GM12878 (cell line): ENCODE measurements at regions not wholly inside any gene's neighbourhood (a gene's known extent, or its start where the extent isn't known, plus 50 kb on each side); places are given as distances from the start of the nearest gene placed in this dataset.

Experiments
- ATAC-seq: fragments of 200-7000 bp; cut with Tn5 transposase; 3 replicates; pipeline ENCODE4 v1.9.1; 2020; ENCODE audit warnings: mild to moderate bottlenecking, moderate library complexity
- BruUV-seq: library from RNA; stranded (reverse); fragments of 400-500 nt; replicated peaks from 2 replicates; lab custom pipeline; 2021; lab: Mats Ljungman, UMichigan
- CTCF ChIA-PET: fragments of 300-600 bp; sonication (Branson Sonifier 250); formaldehyde crosslinking; extraction: SDS; loops from one replicate; lab custom pipeline; 2021; ENCODE audit warnings: inconsistent platforms; lab: Yijun Ruan, JAX
- POLR2A ChIA-PET: fragments of 350-600 bp; formaldehyde crosslinking; extraction: SDS; loops from one replicate; lab custom pipeline; 2021; ENCODE audit warnings: inconsistent platforms; lab: Charles Lee
- RAD21 ChIA-PET: fragments of 300-600 bp; sonication (Branson Sonifier 250); formaldehyde crosslinking; loops from one replicate; lab custom pipeline; 2023; ENCODE audit warnings: antibody characterized with exemption; ENCODE audit not compliant: unreplicated experiment; lab: Charles Lee
- SMC1A ChIA-PET: fragments of 300-600 bp; sonication (Branson Sonifier 250); formaldehyde crosslinking; loops from one replicate; lab custom pipeline; 2023; ENCODE audit not compliant: unreplicated experiment, uncharacterized antibody; lab: Charles Lee
- DNase-seq: peaks from one replicate; pipeline ENCODE4 v3.0.0-alpha.2; 2011; ENCODE audit warnings: low read depth, low spot score
- FAIRE-seq: peaks from 3 replicates; lab custom pipeline; 2011; peaks lifted over from hg19 to GRCh38; lab: Jason Lieb, UNC
- H2AFZ ChIP-seq: 2 replicates; pipeline ENCODE4 v1.6.0; 2011; ENCODE audit warnings: low read depth, low read length, control low read depth; ENCODE audit not compliant: control insufficient read depth
- H3K27ac ChIP-seq: 2 replicates; pipeline ENCODE4 v1.5.1; 2011; ENCODE audit warnings: control low read depth; ENCODE audit not compliant: control insufficient read depth, insufficient read depth
- H3K27me3 ChIP-seq, 2 experiments: replicated peaks in 1 of 2; 2 replicates each; pipeline versions ENCODE4 v1.6.0 to v1.6.1; 2011; ENCODE audit warnings: low read length in 1 of 2; ENCODE audit not compliant: control insufficient read depth in 2 of 2, insufficient read depth in 2 of 2
- H3K36me3 ChIP-seq, 2 experiments: 2 replicates each; pipeline ENCODE4 v1.5.1; 2011; ENCODE audit warnings: low read length in 1 of 2; ENCODE audit not compliant: control insufficient read depth in 2 of 2, insufficient read depth in 2 of 2
- H3K4me1 ChIP-seq: 2 replicates; pipeline ENCODE4 v1.6.1; 2011; ENCODE audit warnings: mild to moderate bottlenecking, low read length, moderate library complexity, mixed read lengths; ENCODE audit not compliant: control insufficient read depth, insufficient read depth
- H3K4me2 ChIP-seq: 2 replicates; pipeline ENCODE4 v1.6.0; 2011; ENCODE audit warnings: control low read depth; ENCODE audit not compliant: control insufficient read depth, insufficient read depth
- H3K4me3 ChIP-seq: fragments of 200-600 bp; sonication (generic); 2 replicates; pipeline ENCODE4 v1.5.1; 2016
- H3K79me2 ChIP-seq: 2 replicates; pipeline ENCODE4 v1.6.0; 2011; ENCODE audit warnings: low read length; ENCODE audit not compliant: control insufficient read depth, insufficient read depth
- H3K9ac ChIP-seq: 2 replicates; pipeline ENCODE4 v1.8.0; 2011; ENCODE audit warnings: low read length, control low read depth, mixed read lengths; ENCODE audit not compliant: control insufficient read depth, insufficient read depth
- H3K9me3 ChIP-seq: replicated peaks from 3 replicates; pipeline ENCODE4 v1.5.1; 2011; ENCODE audit warnings: mild to moderate bottlenecking, low read length; ENCODE audit not compliant: control insufficient read depth, insufficient read depth
- H4K20me1 ChIP-seq: 2 replicates; pipeline ENCODE4 v1.6.0; 2011; ENCODE audit not compliant: control insufficient read depth, insufficient read depth
- NBN ChIP-seq: fragments of 450-650 bp; IDR thresholded peaks from 2 replicates; pipeline ENCODE4 v1.6.1; 2016
- SPI1 ChIP-seq: IDR thresholded peaks from 2 replicates; pipeline ENCODE4 v1.6.1; 2011; ENCODE audit warnings: low read depth, mild to moderate bottlenecking, low read length, moderate library complexity, borderline replicate concordance; ENCODE audit not compliant: insufficient read depth
- SUZ12 ChIP-seq: fragments of 200-600 bp; sonication (generic); IDR thresholded peaks from one replicate; pipeline ENCODE4 v1.6.1; 2018; ENCODE audit warnings: antibody characterized with exemption, mild to moderate bottlenecking; ENCODE audit not compliant: unreplicated experiment
- WRNIP1 ChIP-seq: IDR thresholded peaks from 2 replicates; pipeline ENCODE4 v1.6.1; 2011; ENCODE audit warnings: low read depth, low read length, improper control_type of control experiment, borderline replicate concordance
- WGBS: methylation state at CpG from one replicate; pipeline ENCODE4 v1.1.6; 2016; ENCODE audit warnings: low lambda C conversion rate; ENCODE audit not compliant: insufficient replicate concordance, insufficient coverage; ENCODE audit errors: missing lambda C conversion rate; 5-methylcytosine and 5-hydroxymethylcytosine counted together
- in situ Hi-C: fragments of 300-500 bp; cut with MboI; formaldehyde crosslinking; loops from 9 replicates; pipeline ENCODE4 v1.14.3; 2018; ENCODE audit warnings: mixed read lengths
- intact Hi-C: fragments of 100-400 bp; cut with micrococcal nuclease; formaldehyde crosslinking; loops from one replicate; pipeline ENCODE4 v1.14.2; 2022; ENCODE audit not compliant: unreplicated experiment
- TF ChIP-seq, protein P1 (sequence below): IDR thresholded peaks from 2 replicates; pipeline ENCODE4 v1.6.1; 2012; ENCODE audit warnings: improper control_type of control experiment, low read depth, low read length; ENCODE audit not compliant: insufficient replicate concordance
- TF ChIP-seq, protein P2 (sequence below): fragments of 450-650 bp; IDR thresholded peaks from 2 replicates; pipeline ENCODE4 v1.6.1; 2016; ENCODE audit warnings: mild to moderate bottlenecking
- TF ChIP-seq, protein P3 (sequence below): IDR thresholded peaks from 2 replicates; pipeline ENCODE4 v1.6.1; 2012; ENCODE audit warnings: low read depth, low read length, improper control_type of control experiment
- TF ChIP-seq, protein P4 (sequence below): IDR thresholded peaks from 2 replicates; pipeline ENCODE4 v1.6.1; 2011; ENCODE audit warnings: mild to moderate bottlenecking, low read depth, low read length, moderate library complexity; ENCODE audit not compliant: insufficient replicate concordance

DNA sequence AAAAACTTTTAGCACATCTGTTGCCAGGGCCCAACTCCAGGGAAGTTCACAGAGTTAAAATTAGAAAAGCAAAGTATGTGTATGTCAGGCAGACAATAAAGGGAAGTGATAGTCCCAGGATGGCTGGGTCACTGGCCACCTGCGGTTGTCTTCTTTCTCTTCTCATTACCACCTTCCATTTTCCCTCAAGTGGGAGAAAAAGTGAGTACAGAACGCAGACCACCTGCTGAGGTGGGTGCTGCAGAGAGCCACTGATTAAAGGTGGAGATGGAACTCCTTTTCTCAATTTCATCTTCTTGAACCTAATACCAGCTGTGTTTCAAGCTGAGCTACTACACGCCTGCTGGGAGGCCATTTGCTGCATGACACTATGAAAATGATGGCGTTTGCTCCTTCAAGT lies 88.8 kb upstream of the PDE4B start:
- POLR2A ChIA-PET, result no interaction called here
- DNase-seq (no peak), ATAC-seq (no peak), FAIRE-seq (no peak)
- TF ChIP-seq, protein P1, sequence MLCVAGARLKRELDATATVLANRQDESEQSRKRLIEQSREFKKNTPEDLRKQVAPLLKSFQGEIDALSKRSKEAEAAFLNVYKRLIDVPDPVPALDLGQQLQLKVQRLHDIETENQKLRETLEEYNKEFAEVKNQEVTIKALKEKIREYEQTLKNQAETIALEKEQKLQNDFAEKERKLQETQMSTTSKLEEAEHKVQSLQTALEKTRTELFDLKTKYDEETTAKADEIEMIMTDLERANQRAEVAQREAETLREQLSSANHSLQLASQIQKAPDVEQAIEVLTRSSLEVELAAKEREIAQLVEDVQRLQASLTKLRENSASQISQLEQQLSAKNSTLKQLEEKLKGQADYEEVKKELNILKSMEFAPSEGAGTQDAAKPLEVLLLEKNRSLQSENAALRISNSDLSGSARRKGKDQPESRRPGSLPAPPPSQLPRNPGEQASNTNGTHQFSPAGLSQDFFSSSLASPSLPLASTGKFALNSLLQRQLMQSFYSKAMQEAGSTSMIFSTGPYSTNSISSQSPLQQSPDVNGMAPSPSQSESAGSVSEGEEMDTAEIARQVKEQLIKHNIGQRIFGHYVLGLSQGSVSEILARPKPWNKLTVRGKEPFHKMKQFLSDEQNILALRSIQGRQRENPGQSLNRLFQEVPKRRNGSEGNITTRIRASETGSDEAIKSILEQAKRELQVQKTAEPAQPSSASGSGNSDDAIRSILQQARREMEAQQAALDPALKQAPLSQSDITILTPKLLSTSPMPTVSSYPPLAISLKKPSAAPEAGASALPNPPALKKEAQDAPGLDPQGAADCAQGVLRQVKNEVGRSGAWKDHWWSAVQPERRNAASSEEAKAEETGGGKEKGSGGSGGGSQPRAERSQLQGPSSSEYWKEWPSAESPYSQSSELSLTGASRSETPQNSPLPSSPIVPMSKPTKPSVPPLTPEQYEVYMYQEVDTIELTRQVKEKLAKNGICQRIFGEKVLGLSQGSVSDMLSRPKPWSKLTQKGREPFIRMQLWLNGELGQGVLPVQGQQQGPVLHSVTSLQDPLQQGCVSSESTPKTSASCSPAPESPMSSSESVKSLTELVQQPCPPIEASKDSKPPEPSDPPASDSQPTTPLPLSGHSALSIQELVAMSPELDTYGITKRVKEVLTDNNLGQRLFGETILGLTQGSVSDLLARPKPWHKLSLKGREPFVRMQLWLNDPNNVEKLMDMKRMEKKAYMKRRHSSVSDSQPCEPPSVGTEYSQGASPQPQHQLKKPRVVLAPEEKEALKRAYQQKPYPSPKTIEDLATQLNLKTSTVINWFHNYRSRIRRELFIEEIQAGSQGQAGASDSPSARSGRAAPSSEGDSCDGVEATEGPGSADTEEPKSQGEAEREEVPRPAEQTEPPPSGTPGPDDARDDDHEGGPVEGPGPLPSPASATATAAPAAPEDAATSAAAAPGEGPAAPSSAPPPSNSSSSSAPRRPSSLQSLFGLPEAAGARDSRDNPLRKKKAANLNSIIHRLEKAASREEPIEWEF, result no peak
- TF ChIP-seq SPI1 (peak; percentile 44; the same call in 1 of the 2 replicates), SUZ12 (no peak), WRNIP1 (no peak), NBN (no peak)
- TF ChIP-seq, protein P2, sequence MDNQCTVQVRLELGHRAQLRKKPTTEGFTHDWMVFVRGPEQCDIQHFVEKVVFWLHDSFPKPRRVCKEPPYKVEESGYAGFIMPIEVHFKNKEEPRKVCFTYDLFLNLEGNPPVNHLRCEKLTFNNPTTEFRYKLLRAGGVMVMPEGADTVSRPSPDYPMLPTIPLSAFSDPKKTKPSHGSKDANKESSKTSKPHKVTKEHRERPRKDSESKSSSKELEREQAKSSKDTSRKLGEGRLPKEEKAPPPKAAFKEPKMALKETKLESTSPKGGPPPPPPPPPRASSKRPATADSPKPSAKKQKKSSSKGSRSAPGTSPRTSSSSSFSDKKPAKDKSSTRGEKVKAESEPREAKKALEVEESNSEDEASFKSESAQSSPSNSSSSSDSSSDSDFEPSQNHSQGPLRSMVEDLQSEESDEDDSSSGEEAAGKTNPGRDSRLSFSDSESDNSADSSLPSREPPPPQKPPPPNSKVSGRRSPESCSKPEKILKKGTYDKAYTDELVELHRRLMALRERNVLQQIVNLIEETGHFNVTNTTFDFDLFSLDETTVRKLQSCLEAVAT, result no peak
- TF ChIP-seq, protein P3, sequence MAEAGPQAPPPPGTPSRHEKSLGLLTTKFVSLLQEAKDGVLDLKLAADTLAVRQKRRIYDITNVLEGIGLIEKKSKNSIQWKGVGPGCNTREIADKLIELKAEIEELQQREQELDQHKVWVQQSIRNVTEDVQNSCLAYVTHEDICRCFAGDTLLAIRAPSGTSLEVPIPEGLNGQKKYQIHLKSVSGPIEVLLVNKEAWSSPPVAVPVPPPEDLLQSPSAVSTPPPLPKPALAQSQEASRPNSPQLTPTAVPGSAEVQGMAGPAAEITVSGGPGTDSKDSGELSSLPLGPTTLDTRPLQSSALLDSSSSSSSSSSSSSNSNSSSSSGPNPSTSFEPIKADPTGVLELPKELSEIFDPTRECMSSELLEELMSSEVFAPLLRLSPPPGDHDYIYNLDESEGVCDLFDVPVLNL, result no peak
- TF ChIP-seq, protein P4, sequence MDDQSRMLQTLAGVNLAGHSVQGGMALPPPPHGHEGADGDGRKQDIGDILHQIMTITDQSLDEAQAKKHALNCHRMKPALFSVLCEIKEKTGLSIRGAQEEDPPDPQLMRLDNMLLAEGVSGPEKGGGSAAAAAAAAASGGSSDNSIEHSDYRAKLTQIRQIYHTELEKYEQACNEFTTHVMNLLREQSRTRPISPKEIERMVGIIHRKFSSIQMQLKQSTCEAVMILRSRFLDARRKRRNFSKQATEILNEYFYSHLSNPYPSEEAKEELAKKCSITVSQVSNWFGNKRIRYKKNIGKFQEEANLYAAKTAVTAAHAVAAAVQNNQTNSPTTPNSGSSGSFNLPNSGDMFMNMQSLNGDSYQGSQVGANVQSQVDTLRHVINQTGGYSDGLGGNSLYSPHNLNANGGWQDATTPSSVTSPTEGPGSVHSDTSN, result no peak
- CTCF ChIA-PET, result interaction anchor here (1.3 to 2.4 kb wide), 2 partner anchors 16 to 17 kb away, joined by 3 to 7 read pairs; no protein-coding TSS in a partner anchor
- intact Hi-C loops (no loop called here), in situ Hi-C loops (loop anchor here (25.0 kb wide), 2 partner anchors 533 to 758 kb away; no protein-coding TSS in a partner anchor)
- Histone ChIP-seq H3K27ac (no peak overlapping the region), H4K20me1 (no peaks in the 10 kb centered on the region), H3K4me3 (no peak overlapping the region), H2AFZ (no peak overlapping the region), H3K27me3 (no peaks in the 10 kb centered on the region; a peak in 1 of 4 replicates), H3K36me3 (no peaks in the 10 kb centered on the region), H3K79me2 (no peaks in the 10 kb centered on the region), H3K4me1 (peaks cover 5% of the 10 kb centered on the region; the same call in 1 of the 2 replicates), H3K9me3 (no peaks in the 10 kb centered on the region), H3K4me2 (0 out of 2 replicates have a peak overlapping the region, but pooled peaks have one; percentile 25), H3K9ac (no peak overlapping the region)
- WGBS, result 12% methylated on average over 4 of the region's 4 CpGs
- RAD21 ChIA-PET, result no interaction called here
- SMC1A ChIA-PET, result interaction anchor here (1.0 to 1.2 kb wide), 3 partner anchors 13 to 16 kb away, joined by 3 read pairs; no protein-coding TSS in a partner anchor
- BruUV-seq, result no TSS peak
